Peyer's patch (tissue), 4 donors: ENCODE measurements at regions not wholly inside any gene's neighbourhood (a gene's known extent, or its start where the extent isn't known, plus 50 kb on each side); places are given as distances from the start of the nearest gene placed in this dataset.

Source experiments
- POLR2A ChIP-seq, 2 donors: fragments of 450-650 bp; IDR thresholded peaks; one replicate each; pipeline ENCODE4 v1.5.1; 2017; ENCODE audit warnings: antibody characterized with exemption in 2 of 2, mild to moderate bottlenecking in 2 of 2, moderate library complexity in 2 of 2
- TF ChIP-seq, protein P1 (sequence below), 6 experiments: fragments of 450-650 bp in 4 of 6; fragments of 200-600 bp in 2 of 6; sonication (generic) in 1 of 6; IDR thresholded peaks; one replicate each; pipeline ENCODE4 v1.5.1; 2017 to 2019; ENCODE audit warnings: antibody characterized with exemption in 6 of 6, mild to moderate bottlenecking in 3 of 6, moderate library complexity in 1 of 6

DNA sequence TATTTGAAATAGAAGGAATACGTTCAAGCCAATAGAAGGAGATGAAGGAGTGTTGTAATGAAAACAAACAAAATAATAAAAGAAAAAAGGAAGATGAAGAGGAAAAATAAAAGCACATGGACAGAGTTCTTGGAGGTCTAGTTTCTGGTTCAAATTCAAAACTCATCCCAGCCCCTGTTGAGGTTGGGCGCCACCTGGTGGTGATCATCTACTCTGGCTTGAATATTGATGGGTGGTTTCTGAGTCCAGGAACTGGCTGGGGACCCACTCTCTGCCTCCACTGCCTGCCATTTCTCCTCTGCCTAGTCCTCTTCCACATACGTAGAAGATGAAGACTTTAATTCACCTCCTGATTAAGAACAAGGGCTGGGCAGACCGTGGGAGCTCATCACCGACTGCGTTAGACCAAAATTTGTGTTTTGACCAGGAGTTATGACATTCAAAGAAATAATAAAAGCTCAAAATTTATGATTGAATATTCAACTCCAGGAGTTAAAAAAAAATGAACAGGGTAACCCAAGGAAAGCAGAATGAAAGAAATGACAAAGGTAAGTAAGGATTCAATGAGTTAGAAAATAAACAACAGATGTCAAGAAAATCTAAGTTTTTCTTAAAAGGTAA is 99.0 kb upstream of the SLC1A3 start:
- no peak for TF ChIP-seq POLR2A (IDR thresholded peaks at IDR 0.05)
- TF ChIP-seq, protein P1, sequence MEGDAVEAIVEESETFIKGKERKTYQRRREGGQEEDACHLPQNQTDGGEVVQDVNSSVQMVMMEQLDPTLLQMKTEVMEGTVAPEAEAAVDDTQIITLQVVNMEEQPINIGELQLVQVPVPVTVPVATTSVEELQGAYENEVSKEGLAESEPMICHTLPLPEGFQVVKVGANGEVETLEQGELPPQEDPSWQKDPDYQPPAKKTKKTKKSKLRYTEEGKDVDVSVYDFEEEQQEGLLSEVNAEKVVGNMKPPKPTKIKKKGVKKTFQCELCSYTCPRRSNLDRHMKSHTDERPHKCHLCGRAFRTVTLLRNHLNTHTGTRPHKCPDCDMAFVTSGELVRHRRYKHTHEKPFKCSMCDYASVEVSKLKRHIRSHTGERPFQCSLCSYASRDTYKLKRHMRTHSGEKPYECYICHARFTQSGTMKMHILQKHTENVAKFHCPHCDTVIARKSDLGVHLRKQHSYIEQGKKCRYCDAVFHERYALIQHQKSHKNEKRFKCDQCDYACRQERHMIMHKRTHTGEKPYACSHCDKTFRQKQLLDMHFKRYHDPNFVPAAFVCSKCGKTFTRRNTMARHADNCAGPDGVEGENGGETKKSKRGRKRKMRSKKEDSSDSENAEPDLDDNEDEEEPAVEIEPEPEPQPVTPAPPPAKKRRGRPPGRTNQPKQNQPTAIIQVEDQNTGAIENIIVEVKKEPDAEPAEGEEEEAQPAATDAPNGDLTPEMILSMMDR (IDR thresholded peaks at IDR 0.05) = peak; percentile 33 to 81 (median 64)
